T-helper 2 cell treated with Interferon-gamma antibody and Interleukin-4, amounts not matched to agents 100 ng/mL and 5 ng/mL, for 36 hours (primary cell): ENCODE measurements at regions not wholly inside any gene's neighbourhood (a gene's known extent, or its start where the extent isn't known, plus 50 kb on each side); places are given as distances from the start of the nearest gene placed in this dataset.
"Not testable (repeated sequence)": the region's sequence is repeated elsewhere in the genome, so short reads cannot be mapped to it uniquely, and the experiment has no call there.

Experiments used
- intact Hi-C: fragments of 100-400 bp; cut with micrococcal nuclease; formaldehyde crosslinking; loops from one replicate; pipeline ENCODE4 v1.15.1; 2023

DNA sequence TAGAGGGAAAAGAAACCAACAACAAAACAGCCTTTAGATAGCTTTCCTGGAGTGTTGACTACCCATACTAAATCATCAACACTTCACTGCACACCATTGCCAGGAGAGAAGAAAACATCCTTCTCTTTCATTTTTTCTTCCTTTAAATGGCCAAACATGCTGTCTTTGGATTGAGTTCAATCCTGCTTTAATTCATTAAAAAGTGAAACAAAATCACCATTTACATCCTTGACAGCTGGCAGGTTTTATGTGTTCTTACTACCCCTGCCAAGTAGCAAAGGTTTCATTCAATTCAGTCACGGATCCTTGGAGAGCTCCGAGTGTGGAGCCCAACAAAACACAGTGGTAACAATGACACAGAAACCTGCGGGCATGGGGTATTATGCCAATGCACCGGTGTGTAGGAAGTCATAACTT is 568.3 kb downstream of the ANKRD50 start:
- intact Hi-C loops = no loop called here

DNA sequence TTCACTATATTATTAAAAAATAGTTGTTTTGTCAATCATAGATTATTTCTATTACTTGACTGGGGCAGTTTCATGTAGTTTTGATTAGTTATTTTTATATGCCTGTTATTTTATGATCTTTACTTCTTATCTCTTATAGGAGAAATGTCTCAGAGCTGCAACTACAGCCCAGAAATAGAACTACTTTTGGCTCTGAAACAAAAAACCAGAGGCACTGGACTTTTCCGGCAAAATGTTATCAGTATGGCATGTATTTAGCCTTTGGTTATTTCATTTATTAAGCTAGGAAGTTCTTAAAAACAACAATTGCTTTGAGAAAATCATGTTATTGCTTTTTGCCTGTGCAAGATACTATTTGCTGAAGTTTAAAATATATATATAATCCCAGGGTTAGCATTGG is 566.5 kb downstream of the ANKRD50 start:
- intact Hi-C loops = no loop called here

DNA sequence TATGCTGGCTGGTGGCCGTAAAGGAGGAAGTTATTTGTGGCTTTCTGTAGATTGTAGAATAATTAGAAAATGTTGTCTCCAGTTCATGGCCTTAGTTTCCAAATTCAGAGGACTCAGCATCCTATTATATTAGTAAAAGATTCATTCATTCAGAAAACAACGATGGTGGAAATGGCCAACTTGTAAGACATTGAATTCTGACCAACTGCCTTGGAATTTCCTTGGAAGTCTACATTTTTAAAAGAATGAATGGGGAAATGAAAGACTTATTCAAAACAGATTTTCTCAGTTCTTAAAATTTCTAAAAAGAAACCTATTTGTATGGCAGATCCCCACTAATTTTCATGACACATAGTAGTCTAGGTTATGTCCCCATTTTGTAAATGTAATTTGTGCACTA is 561.5 kb downstream of the ANKRD50 start:
- intact Hi-C loops = no loop called here

DNA sequence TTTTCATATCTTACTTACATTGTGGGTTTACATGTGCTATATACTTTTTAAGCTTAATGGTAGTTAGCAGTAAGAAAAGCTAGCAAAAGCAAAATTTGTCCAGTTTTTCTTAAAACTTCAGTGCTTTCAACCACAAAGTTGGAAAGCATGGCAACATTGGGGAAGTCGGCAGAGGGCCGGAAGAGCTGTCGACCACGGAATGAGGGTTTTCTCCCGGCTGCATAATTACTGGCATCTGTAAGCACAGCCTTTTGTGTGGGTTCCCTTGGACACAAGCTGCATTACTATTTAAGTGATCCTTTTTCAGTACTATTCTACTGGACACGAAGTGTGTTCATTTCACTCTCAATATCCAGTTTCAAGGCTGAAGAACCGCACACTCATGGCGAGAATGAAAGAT is 560.4 kb downstream of the ANKRD50 start:
- intact Hi-C loops = no loop called here

DNA sequence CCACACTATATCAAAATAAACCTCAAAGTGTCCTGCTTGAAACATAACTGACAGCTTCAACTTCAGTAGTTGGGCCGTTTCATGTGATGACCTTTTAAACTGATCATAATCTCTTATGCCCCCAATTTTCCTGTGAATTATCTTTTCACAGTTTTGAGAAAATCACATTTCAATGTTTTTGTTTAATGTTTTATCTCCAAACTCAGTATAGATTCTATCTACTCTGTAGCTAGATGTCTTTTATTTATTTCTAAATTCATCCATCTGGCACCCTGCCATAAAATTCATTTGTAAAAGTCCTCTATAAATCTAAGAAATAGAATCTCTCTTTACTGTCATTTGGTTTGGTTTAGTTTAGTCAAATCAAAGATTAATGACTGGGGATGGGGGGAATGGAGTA is 557.3 kb downstream of the ANKRD50 start:
- intact Hi-C loops = no loop called here

DNA sequence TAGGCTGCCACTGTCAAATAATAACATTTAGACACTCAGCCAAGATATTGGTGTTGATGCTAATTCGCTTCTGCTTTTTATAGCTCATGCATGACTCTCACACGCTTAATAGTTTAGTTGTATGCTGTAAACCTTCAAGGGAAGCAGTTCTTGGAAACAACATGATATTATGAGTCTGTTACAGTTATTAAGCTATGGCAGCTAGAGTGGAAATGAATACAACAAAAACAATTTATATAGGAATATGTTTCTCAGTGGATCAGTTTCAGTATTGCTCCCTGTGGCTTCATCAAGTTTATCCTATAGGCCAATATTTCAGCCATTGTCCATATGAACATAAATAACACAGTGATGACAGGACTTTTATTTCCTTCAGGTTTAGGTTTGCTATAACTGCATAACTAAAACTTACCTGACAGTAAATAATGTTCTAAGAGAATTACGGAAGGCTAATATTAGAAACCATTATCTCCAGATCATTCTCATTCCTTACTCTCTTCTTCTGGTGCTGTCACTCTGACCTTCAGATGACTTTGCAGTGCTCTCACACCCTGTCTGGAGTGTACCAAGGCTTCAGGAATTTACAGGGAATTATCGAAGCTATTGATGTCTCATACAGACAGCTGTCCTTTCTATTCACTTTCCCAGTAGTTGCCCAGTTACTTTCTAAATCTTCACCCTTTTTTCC is 555.0 kb downstream of the ANKRD50 start:
- intact Hi-C loops = no loop called here

DNA sequence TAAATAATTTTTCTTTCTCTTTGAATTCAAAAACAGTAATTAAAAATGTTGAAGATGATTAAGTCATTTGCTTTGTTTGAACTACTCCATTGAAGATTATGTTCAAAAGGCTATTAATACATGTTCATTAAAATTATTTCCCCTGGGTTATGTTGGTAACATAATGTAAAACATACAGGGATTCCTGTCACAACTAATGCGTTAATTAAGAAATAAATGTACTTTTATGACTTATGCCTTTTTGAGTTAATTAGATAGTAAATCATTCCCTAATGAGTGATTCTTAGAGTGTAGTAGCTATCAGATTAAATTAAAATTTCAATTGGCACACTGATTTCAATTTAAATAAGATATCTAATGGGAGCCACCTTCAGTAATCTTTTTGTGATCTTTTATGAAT is 549.1 kb downstream of the ANKRD50 start:
- intact Hi-C loops = no loop called here

DNA sequence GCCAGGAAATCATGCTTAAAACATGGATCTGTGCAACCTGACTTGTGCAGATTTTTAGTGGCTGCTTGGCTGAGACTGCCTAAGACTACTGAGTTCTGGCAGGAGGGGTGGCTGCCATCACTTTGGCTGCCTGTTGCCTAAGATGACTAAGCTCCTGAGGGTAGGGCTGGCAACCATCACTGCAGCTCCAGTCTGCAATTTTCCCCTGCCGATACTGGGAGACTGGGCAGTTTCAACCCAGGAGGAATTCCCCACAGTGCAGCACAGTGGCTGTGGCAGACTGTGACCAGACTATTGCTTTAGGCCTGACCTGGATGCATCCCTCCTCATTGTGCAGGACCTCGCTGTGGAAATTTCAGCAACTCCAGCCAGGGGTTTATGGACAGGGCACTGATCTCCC is 544.9 kb downstream of the ANKRD50 start:
- intact Hi-C loops = no loop called here

DNA sequence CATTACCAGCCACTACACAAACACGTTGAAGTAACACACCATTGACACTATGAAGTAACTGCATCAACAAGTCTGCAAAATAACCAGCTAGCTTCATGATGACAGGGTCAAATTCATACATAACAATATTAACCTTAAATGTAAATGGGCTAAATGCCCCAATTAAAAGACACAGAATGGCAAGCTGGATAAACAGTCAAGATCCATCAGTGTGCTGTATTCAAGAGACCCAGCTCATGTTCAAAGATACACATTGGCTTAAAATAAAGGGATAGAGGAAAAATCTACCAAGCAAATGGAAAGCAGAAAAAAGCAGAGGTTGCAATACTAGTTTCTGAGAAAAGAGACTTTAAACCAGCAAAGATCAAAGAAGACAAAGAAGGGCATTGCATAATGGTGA is 543.0 kb downstream of the ANKRD50 start:
- intact Hi-C loops = not testable (repeated sequence)

DNA sequence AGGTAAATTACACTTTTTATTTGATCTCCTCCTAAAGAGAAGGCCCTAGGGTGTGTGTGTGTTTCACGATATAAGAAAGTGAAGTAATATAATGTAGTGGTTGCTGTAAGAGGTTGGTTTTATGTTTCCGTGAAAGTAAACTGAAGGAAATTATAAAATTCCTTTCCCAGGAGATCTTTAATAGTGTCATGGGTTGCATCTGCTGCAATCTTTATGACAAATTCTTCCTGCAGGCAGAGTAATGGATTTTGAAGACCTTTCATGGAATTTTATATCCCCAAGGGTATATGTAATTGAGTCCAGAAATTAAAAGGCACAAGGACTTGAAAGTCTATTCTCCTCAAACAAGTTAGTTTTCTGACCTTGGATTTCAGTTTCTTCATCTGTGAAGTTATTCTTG is 538.6 kb downstream of the ANKRD50 start:
- intact Hi-C loops = no loop called here

DNA sequence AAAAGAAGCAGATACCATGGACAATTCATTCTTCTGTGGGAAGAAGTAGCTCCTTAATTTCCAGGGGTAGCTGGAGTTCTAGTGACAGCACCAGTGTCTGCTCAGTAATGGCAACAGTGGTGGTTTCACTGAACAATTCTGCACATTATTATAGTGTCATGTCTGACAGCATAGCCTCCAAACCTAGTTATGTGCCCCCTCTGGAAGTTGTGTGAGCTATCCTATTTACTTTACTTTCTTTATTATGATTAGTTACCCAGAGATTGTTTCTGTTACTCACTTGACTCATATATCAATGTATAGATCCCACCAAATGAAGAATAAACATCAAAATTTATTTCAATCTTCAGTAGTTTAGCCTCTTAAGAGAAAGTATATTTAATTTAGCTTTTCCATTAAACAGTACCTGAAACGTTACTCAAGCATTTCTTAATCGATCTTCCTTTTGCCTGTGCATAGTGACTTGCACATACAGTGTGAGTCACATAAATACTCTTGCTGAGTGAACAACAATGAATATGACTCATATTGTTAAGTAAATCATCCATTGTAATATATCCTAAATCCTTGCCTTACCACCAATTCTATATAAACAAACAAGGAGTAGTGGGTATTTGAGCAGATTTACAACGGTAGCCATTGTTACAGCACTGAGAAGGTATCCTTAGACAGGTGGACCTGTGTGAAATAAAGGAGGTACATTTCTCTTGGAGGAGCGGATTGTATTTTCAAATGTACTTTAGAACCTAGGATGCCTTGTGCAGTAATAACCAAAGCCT is 534.7 kb downstream of the ANKRD50 start:
- intact Hi-C loops = no loop called here

DNA sequence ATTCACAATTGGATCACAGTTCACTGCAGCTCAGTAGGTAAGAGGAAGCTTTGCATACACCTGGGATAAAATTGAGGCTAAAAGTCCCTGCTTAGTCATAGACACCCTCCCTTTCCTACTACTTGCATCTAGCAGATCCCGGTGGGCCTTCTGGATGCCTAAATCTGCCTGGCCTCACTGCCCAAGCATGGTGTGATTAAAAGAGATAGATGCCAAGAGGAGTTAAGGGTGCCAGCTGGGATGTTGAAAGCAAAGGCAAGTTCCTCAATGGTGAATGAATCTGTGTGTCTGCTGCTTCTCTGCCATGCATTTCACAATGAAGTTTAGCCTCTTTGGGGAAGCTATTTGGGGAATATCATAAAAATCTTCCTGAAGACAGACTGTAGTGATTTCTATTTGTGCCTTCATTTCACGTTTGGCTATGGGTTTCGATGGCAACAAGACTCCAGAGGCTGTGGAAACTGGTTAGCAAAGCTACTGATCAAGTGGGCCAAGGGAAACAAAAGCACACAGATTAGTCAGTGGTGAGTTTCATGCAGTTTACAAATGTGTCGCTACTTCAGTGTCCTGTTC is 534.0 kb downstream of the ANKRD50 start:
- intact Hi-C loops = no loop called here

DNA sequence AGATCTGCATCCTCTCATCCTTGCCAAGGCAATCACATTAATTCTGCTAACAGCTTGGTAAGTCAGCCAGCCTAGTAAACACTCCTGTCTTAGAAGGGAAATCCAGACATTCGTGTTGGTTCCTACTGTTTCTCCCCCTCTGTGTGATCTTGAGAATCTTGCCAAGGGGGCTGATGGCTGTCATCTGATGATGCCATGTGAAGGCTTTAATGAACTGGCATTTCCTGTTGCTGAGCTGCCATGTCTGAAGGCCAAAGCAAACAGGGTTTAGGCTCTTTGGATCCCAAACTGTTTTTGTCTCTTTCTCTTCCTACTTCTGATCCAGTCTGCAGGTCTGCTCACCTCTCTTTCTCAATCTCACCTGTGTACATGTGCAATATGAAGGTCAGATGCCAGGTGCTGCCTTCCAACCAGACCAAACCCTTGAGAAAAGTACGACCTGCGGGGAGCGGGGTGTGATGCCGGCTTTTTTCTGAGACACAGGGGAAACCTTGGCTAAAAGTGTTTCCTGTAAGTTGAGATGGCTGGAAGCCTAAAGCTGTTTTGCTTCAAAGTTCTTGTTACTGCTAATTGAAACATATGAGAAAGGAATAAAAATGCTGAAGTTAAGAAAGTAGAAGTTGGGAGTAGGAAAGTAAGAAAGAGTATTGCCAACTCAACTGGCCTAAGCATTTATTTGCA is 532.9 kb downstream of the ANKRD50 start:
- intact Hi-C loops = no loop called here

DNA sequence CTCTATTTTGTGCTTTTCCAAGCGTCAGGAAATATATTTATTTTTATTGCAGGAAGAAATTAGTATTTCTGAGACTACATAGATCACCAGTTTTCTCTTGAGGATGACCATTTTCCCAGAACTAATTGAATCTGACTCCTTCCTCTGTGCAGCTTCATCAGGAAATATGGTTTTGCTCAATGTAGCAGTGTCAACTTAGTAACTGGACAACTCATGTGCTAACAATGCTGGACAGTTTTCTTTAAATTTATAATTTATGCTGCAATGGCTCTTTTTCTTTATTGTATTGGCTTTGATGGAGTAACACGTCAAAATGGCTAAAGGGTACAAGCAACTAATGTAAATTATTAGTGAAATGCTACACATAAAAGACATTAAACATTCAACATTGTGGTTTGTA is 531.5 kb downstream of the ANKRD50 start:
- intact Hi-C loops = no loop called here

DNA sequence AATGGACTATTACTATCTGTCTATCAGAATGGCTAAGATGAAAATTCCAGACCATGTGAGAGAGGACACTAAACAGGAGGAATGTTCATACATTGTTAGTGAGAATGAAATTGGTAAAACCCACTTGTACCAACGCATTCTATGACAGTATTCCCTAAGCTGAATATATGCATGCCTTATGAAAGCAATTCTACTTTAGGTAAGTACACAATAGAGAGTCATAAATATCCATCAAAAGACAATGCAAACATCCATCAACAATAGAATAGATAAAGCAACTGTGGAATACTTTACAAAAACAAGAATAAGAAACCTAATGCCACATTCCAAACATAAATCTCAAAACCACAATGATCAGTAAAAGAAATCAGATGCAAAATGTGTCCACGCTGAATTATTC is 529.3 kb downstream of the ANKRD50 start:
- intact Hi-C loops = no loop called here

DNA sequence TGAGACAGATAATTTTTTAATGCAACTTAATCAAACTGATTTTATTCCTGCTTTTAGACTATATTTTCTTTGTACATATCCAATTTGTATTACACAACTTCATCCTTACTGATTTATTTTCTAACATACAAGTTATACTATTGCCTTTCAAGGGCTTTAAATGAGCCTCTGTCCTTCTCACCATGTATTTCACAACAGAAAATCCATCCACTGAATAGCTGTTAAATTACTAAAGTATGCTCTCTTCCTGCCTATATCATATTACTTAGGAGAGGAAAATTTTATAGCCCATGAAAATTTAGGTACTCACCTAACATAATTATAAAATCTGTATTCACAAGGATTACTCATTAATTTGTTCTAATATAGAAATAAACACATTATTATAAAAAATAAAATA is 528.6 kb downstream of the ANKRD50 start:
- intact Hi-C loops = no loop called here

DNA sequence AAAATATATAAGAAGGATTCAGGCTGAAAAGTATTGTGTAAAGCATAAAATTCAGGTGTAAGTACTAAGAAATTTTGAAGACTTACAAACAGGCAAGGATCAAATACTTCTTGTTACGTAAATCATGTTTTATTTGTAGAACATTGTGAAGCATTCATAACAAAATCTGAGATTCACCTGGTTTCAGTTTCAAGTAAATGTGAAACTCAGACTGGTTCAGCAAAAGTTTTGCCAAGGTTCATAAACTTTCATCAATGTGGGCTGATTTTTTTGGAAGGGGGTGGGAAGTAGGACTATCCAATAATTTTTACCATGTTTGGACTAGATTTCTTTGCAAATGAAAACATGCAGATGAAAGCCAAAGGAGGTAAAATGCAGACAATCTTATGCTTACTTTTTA is 527.7 kb downstream of the ANKRD50 start:
- intact Hi-C loops = no loop called here

DNA sequence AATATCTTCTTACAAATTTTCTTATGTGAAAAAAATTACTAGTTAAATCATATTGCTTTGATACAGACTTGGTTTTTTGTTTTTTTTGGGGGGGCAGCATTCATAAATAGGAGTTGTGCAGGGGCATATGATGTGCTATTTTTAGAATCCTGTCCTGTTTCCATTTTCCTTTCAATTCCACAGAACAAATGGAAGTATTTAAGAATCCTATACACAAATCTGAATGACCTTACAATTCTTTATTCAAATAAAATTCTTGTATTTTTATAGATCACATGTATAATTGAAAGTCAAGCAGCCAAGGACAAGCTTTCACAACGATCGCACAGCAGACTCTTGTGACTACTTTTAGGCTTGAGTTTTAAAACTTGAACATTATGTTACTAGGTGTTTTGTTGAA is 523.9 kb downstream of the ANKRD50 start:
- intact Hi-C loops = no loop called here

DNA sequence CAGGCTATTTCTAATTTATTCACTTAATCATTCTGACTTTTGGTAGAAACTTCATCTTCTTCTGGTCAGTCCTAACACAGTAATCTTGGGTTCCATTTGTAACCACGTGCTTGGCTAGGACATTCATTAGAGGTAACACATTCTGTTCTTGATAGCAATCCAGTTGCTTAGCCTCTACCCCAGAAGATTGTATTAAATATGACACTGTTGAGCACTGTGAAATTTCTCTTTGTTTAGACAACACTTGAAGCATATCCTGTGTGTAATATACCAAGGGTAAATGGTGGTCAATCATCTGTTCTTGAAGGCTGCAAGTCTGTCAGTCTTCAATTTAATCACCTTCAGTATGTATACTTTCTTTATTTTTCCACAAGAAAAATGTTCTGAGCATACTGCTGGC is 523.0 kb downstream of the ANKRD50 start:
- intact Hi-C loops = no loop called here

DNA sequence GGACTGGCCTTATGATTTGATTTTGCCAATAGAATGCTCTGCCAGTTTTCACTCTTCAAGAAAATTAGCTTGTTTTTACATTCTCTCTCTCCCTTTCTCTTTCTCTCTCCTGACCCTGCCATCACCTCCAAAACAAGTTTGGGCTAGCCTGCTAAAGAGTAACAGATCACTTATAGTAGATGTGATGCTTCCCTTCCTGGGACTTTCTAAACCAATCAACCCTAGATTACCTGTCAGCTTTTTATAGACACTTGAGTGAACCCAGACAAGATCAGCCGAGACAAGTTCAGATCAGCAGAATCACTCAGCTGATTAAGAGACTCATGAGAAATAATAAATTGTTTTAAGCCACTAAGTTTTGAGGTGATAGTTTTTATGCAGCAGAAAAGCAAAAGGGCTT is 521.2 kb downstream of the ANKRD50 start:
- intact Hi-C loops = no loop called here

DNA sequence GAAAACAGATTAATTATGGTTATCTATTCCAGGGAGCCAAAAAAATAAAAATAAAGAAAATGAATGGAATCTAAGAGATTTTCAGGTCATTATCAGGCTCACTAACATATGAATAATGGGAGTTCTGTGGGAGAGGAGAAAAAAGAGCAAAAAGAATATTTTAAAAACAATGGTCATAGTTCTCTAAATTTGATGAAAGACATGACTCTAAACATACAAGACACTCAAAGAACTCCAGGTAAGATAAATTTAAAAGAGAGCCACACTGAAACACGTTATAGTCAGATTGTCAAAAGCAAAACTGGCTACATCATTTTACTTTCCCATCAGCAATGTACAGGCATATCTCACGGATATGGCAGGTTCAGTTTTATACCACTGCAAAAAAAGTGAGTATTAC is 520.0 kb downstream of the ANKRD50 start:
- intact Hi-C loops = no loop called here

DNA sequence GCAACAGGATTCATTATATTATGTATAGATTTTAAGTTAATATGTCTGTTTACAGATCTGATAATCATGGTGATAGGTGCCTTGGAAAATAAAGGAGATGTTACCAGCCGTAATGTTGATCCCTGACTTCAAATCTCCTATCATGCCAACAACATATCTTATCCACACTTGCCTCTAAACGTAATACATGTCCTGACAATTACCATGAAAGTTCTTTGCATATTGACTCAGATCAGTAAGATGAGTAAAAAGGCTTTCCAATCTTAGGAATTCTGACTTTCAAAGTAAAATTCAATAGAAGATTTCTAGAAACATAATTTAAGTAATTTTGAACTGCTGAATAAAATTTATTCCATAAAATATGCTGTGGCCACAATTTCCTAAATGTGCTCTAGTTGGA is 513.3 kb downstream of the ANKRD50 start:
- intact Hi-C loops = no loop called here
